Naive thymus-derived CD8-positive, alpha-beta T cell (primary cell): ENCODE measurements at regions not wholly inside any gene's neighbourhood (a gene's known extent, or its start where the extent isn't known, plus 50 kb on each side); places are given as distances from the start of the nearest gene placed in this dataset.
"Not testable (repeated sequence)": the region's sequence is repeated elsewhere in the genome, so short reads cannot be mapped to it uniquely, and the experiment has no call there.

Source experiments
- ATAC-seq, 2 donors: fragments of 150-1000 bp; cut with Tn5 transposase in 1 of 2; sonication (Bioruptor Pico), chemical (Tn5 transposase) in 1 of 2; 1 replicate in 1 of 2; 2 replicates in 1 of 2; pipeline ENCODE4 v1.10.0; 2021; ENCODE audit warnings: mild to moderate bottlenecking in 2 of 2, moderate library complexity in 2 of 2
- POLR2A ChIA-PET: fragments of 350-600 bp; sonication (Branson Sonifier 250); formaldehyde crosslinking; loops from one replicate; lab custom pipeline; 2021; ENCODE audit warnings: antibody characterized with exemption; lab: Charles Lee
- DNase-seq, 10 donors: peaks; one replicate each; pipeline versions ENCODE4 v3.0.0 to v3.0.0-alpha.2; 2020 to 2022
- H3K27ac Mint-ChIP-seq, 10 donors: one replicate each; pipeline ENCODE4 v1.8.0; 2020 to 2022; ENCODE audit warnings: mild to moderate bottlenecking in 10 of 10, mixed read lengths in 10 of 10, moderate library complexity in 4 of 10, inconsistent platforms in 1 of 10
- H3K27me3 Mint-ChIP-seq, 5 donors: one replicate each; pipeline ENCODE4 v1.8.0; 2021 to 2022; ENCODE audit warnings: mixed read lengths in 5 of 5
- H3K36me3 Mint-ChIP-seq, 3 donors: one replicate each; pipeline ENCODE4 v1.8.0; 2020 to 2022; ENCODE audit warnings: mixed read lengths in 3 of 3, mild to moderate bottlenecking in 2 of 3, inconsistent platforms in 1 of 3
- H3K4me1 Mint-ChIP-seq, 4 donors: one replicate each; pipeline ENCODE4 v1.8.0; 2021 to 2022; ENCODE audit warnings: mixed read lengths in 4 of 4
- H3K4me3 Mint-ChIP-seq, 10 donors: one replicate each; pipeline ENCODE4 v1.8.0; 2020 to 2022; ENCODE audit warnings: mild to moderate bottlenecking in 10 of 10, mixed read lengths in 10 of 10, moderate library complexity in 6 of 10, inconsistent platforms in 1 of 10
- H3K9me3 Mint-ChIP-seq, 9 donors: one replicate each; pipeline ENCODE4 v1.8.0; 2020 to 2022; ENCODE audit warnings: mixed read lengths in 9 of 9, mild to moderate bottlenecking in 3 of 9, inconsistent platforms in 1 of 9, moderate library complexity in 1 of 9

DNA sequence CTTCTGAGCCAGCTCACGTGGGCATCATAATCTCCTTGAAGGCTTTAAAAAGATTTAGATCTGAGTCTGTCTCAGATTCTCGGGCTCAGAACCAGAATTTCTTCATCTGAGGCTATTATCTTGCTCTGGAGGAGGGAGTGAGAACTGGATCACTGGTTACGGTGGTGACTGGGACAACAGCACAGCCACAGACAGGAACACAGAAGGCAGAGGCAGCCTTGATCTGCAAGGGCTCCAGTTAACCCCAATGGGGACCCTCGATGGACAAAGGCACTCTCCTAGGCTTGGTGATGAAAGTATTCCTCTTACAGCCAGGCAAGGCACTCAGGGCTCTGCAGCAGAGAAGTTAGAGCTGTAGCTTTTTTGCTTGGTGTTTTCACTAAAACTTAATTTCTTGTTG lies 87.7 kb upstream of the POTEM start:
- H3K27ac Mint-ChIP-seq, H3K9me3 Mint-ChIP-seq, H3K4me1 Mint-ChIP-seq, H3K36me3 Mint-ChIP-seq, H3K4me3 Mint-ChIP-seq, ATAC-seq, DNase-seq, POLR2A ChIA-PET, H3K27me3 Mint-ChIP-seq: not testable (repeated sequence)

DNA sequence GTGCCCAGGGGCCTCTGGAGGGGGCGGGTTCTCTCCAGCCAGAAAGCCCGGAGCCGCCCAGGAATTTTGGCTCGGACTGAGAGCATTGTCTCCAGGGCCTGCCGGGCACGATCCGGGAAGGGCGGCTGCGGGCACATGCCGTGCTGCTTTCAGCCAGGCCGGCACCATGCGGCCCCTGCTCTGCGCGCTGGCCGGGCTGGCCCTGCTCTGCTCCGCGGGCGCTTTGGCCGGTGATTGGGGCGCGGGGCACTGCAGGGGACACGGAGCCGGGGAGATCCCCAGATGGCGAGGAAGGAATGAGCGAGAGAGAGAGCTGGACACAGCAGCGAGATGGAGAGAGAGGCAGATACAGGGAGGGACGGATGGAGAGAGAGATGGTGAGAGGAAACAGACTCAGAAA lies 86.7 kb upstream of the POTEM start:
- H3K27me3 Mint-ChIP-seq, H3K4me1 Mint-ChIP-seq, H3K4me3 Mint-ChIP-seq, H3K9me3 Mint-ChIP-seq, H3K36me3 Mint-ChIP-seq, POLR2A ChIA-PET, DNase-seq, ATAC-seq, H3K27ac Mint-ChIP-seq: not testable (repeated sequence)

GRCh38 chr14:18881149-18881859 lies 85.9 kb upstream of the POTEM start:
- not testable (repeated sequence) for H3K27me3 Mint-ChIP-seq, H3K36me3 Mint-ChIP-seq
- ATAC-seq: peak in 1 of 2 donors; percentile 22

DNA sequence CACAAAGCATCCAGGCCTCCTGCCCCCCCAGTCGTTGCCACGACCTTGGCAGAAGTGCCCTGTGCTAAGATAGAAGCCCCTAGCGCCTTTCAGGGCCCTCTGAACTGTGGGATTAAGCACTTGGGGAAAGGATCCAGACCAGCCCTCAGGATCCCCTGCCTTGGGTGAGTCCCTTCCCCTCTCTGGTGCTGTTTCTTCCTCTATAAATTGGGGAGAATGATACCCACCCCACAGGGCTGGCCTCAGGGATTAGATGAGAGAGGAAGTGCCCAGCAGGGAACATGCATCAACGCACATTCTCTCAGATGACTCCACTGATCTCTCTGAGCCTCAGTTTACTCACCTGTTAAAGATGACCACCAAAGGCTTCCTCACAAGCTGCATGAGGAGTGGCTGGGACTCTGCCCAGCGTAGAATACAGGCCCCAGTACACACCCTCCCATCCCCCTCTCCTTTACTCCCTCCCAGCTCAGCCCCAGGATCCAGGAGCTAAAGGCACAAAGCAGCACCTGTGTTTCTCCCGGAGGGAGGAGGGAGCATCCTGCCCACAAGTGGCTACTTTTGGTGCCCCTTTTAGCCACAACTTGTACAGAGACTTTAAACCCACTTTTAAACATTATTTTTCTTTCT lies 85.3 kb upstream of the POTEM start:
- POLR2A ChIA-PET, H3K27ac Mint-ChIP-seq, H3K4me1 Mint-ChIP-seq, DNase-seq, H3K36me3 Mint-ChIP-seq, H3K4me3 Mint-ChIP-seq, H3K9me3 Mint-ChIP-seq, H3K27me3 Mint-ChIP-seq: not testable (repeated sequence)
- peak in 1 of 2 donors; percentile 25 for ATAC-seq

More at GRCh38 chr14:18881149-18881859, 85.9 kb upstream of the POTEM start:
- H3K27ac Mint-ChIP-seq, POLR2A ChIA-PET, DNase-seq, H3K4me1 Mint-ChIP-seq, H3K9me3 Mint-ChIP-seq, H3K4me3 Mint-ChIP-seq: not testable (repeated sequence)

DNA sequence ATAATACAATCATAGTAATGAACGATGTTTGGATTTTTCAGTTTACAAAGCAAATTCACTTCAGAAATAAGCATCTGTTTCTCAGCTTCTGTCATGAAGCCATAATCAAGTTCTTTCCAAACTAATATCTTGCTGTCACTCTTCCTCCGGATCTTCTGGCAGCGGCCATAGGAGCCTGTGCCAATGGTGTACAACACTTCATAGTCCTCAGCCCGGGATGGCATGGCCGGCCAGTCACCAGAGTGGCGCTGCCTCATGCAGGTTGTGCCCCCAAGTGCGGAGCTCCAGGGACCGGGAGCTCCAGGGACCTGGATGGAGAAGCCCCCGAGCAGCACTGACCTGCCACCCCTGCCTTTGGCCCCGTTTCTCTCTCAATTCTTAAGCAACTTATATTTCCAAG lies 77.0 kb upstream of the POTEM start:
- H3K27me3 Mint-ChIP-seq, DNase-seq, H3K4me3 Mint-ChIP-seq, H3K4me1 Mint-ChIP-seq, ATAC-seq, H3K27ac Mint-ChIP-seq, POLR2A ChIA-PET, H3K36me3 Mint-ChIP-seq, H3K9me3 Mint-ChIP-seq: not testable (repeated sequence)

- H3K36me3 Mint-ChIP-seq, H3K4me1 Mint-ChIP-seq, H3K4me3 Mint-ChIP-seq, H3K9me3 Mint-ChIP-seq, H3K27me3 Mint-ChIP-seq, POLR2A ChIA-PET, DNase-seq, ATAC-seq, H3K27ac Mint-ChIP-seq: not testable (repeated sequence)
Measured at GRCh38 chr14:18913860-18914259, 53.4 kb upstream of the POTEM start.

DNA sequence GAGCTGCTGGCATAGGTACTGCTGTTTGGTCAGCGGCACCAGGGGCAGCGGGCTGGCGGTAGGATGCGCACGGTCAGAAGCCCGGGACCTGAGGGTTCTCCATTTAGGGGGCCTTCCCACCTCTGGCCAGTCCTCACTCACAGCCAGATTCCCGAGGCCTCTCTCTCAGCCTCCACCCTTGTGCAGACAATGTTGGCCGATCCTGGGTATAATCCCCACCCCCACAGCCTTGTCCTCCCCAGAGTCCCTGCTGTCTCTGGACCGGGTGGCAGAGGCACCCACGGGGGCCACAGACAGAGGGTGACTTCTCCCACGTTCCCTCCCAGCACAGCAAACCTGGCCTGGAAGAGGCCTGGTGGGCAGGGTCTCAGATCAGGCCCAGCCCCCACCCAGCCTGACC lies 52.7 kb upstream of the POTEM start:
- H3K4me3 Mint-ChIP-seq, ATAC-seq, POLR2A ChIA-PET, H3K4me1 Mint-ChIP-seq, DNase-seq, H3K9me3 Mint-ChIP-seq, H3K36me3 Mint-ChIP-seq, H3K27me3 Mint-ChIP-seq, H3K27ac Mint-ChIP-seq: not testable (repeated sequence)
